ENCODE measurements at regions not wholly inside any gene's neighbourhood (a gene's known extent, or its start where the extent isn't known, plus 50 kb on each side); places are given as distances from the start of the nearest gene placed in this dataset.

- no peak for TF ChIP-seq CTCF (IDR thresholded peaks at IDR 0.05)
Measured at GRCh38 chr6:22747571-22747970, 178.2 kb downstream of the HDGFL1 start.

DNA sequence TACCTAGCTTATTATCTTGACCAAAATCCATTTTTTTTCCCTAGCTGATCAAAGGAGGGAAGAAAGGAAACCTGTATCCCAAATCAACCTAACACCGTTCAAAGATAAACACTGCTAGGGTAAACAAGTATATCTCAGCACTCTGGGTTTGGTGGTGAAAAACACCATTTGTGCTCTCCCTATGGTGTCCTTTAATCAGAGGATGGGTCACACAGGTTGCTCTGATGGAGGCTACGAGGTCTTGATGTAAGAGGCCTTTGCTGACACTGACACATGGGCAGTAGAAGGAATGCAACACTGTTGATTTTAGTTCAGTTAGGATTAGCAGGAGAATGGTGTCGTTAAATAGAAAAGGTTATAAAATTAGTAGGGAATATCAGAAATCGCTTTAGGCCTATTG, 179.3 kb downstream of the HDGFL1 start:
- H3K4me1 ChIP-seq, result no peaks in the 10 kb centered on the region
- no peak overlapping the region for H3K27ac ChIP-seq
- H3K36me3 ChIP-seq, result no peaks in the 10 kb centered on the region
- H3K4me3 ChIP-seq, result no peak overlapping the region
- DNase-seq (ENCODE audit: low spot score in 2 of 2), result no peak
- H3K27me3 ChIP-seq, result no peaks in the 10 kb centered on the region
- H3K9me3 ChIP-seq, result no peaks in the 10 kb centered on the region
- no peak for TF ChIP-seq POLR2A (IDR thresholded peaks at IDR 0.05)
- TF ChIP-seq CTCF (IDR thresholded peaks at IDR 0.05), result no peak
- TF ChIP-seq EP300 (IDR thresholded peaks at IDR 0.05), result no peak
- 80 to 91% methylated on average over 4 of the region's 4 CpGs for WGBS, 2 donors

More at GRCh38 chr6:22747571-22747970, 178.2 kb downstream of the HDGFL1 start:
- no peak overlapping the region for H3K4me3 ChIP-seq
- no peaks in the 10 kb centered on the region for H3K4me1 ChIP-seq
- no peak overlapping the region for H3K27ac ChIP-seq
- no peak for DNase-seq (ENCODE audit: low spot score in 2 of 2)
- no peaks in the 10 kb centered on the region for H3K36me3 ChIP-seq
- H3K27me3 ChIP-seq, result no peaks in the 10 kb centered on the region
- no peaks in the 10 kb centered on the region for H3K9me3 ChIP-seq
- 0 to 100% methylated on average over 1 of the region's 1 CpG for WGBS, 2 donors

GRCh38 chr6:22749696-22750095, 180.3 kb downstream of the HDGFL1 start:
- DNase-seq (ENCODE audit: low spot score in 2 of 2), result no peak
- WGBS, 2 donors, result 88 to 90% methylated on average over 3 of the region's 3 CpGs
- H3K36me3 ChIP-seq, result no peaks in the 10 kb centered on the region
- H3K9me3 ChIP-seq, result no peaks in the 10 kb centered on the region
- no peak overlapping the region for H3K4me3 ChIP-seq
- H3K4me1 ChIP-seq, result no peaks in the 10 kb centered on the region
- H3K27ac ChIP-seq, result no peak overlapping the region
- TF ChIP-seq CTCF (IDR thresholded peaks at IDR 0.05) (no peak), POLR2A (IDR thresholded peaks at IDR 0.05) (no peak), EP300 (IDR thresholded peaks at IDR 0.05) (no peak)
- H3K27me3 ChIP-seq, result no peaks in the 10 kb centered on the region

- H3K4me1 ChIP-seq, result no peaks in the 10 kb centered on the region
- no peaks in the 10 kb centered on the region for H3K9me3 ChIP-seq
- H3K27me3 ChIP-seq, result no peaks in the 10 kb centered on the region
- WGBS, 2 donors, result 86 to 100% methylated on average over 2 of the region's 2 CpGs
- H3K36me3 ChIP-seq, result no peaks in the 10 kb centered on the region
- DNase-seq (ENCODE audit: low spot score in 2 of 2), result no peak
- H3K4me3 ChIP-seq, result no peak overlapping the region
- H3K27ac ChIP-seq, result no peak overlapping the region
- TF ChIP-seq EP300 (IDR thresholded peaks at IDR 0.05) (no peak), POLR2A (IDR thresholded peaks at IDR 0.05) (no peak)
Measured at GRCh38 chr6:22751223-22751622, 181.9 kb downstream of the HDGFL1 start.

DNA sequence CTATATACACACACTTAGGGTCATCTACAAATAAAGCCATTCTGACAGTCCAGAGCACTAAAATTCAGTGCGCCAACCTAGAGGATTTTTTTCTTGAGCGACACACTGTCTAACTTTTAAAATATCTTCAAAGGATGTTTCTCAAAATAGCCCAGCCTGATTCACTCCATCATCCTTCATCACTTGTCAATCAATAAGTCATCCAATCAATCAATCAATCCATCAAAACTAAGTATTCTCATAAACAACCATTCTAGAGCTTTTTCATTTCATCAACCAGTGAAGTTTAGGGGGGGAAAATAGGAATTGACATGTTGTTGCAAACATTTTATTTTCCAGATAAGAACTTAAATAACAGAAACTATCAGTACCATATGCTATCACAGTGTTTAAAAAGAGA, 183.2 kb downstream of the HDGFL1 start:
- Histone ChIP-seq H3K4me1 (no peaks in the 10 kb centered on the region), H3K27ac (no peak overlapping the region), H3K9me3 (no peaks in the 10 kb centered on the region), H3K27me3 (no peaks in the 10 kb centered on the region), H3K36me3 (no peaks in the 10 kb centered on the region), H3K4me3 (no peak overlapping the region)
- no peak for TF ChIP-seq CTCF (IDR thresholded peaks at IDR 0.05)
- DNase-seq (ENCODE audit: low spot score in 2 of 2), result no peak
- WGBS, 2 donors, result 95% methylated on average over 2 of the region's 2 CpGs

DNA sequence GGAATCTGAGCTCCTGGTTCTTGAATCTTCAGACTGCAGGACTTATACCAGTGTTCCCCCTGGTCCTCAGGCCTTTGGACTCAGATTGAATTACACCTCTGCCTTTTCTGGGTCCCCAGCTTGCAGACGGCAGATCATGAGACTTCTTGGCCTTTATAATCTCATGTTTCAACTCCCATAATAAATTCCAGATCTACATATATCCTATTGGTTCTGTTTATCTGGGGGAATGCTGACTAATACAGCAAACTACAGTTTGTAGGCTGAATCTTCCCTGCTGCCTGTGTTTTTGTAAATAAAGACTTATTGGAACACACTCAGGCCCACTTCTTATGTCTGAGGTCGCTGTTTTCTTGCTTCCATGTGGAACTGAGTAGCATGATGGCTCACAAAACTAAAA, 184.7 kb downstream of the HDGFL1 start:
- Histone ChIP-seq H3K27ac (no peak overlapping the region), H3K4me3 (no peak overlapping the region), H3K27me3 (no peaks in the 10 kb centered on the region), H3K4me1 (no peaks in the 10 kb centered on the region), H3K9me3 (no peaks in the 10 kb centered on the region), H3K36me3 (no peaks in the 10 kb centered on the region)
- TF ChIP-seq EP300 (IDR thresholded peaks at IDR 0.05) (no peak), POLR2A (IDR thresholded peaks at IDR 0.05) (no peak)
- no peak for DNase-seq (ENCODE audit: low spot score in 2 of 2)
- 38 to 39% methylated on average over 2 of the region's 2 CpGs for WGBS, 2 donors

Measured in tibial nerve (tissue), 4 donors.